Forelimb muscle (tissue), 1 donor: ENCODE measurements at regions not wholly inside any gene's neighbourhood (a gene's known extent, or its start where the extent isn't known, plus 50 kb on each side); places are given as distances from the start of the nearest gene placed in this dataset.

Source experiments
- DNase-seq: peaks from one replicate; pipeline ENCODE4 v3.0.0-alpha.2; 2013; ENCODE audit warnings: low read depth

- no peak for DNase-seq
Measured at GRCh38 chr2:38171208-38171855, 95.4 kb upstream of the CYP1B1 start.

- DNase-seq = no peak
Measured at GRCh38 chr2:38170733-38171132, 94.8 kb upstream of the CYP1B1 start.

- no peak for DNase-seq
Measured at GRCh38 chr2:38170067-38170466, 94.1 kb upstream of the CYP1B1 start.

- DNase-seq = no peak
Measured at GRCh38 chr2:38168710-38169480, 92.9 kb upstream of the CYP1B1 start.

GRCh38 chr2:38167968-38168350 is 92.0 kb upstream of the CYP1B1 start:
- DNase-seq = no peak

- no peak for DNase-seq
Measured at GRCh38 chr2:38165698-38166097, 89.7 kb upstream of the CYP1B1 start.

GRCh38 chr2:38164881-38165280 is 88.9 kb upstream of the CYP1B1 start:
- no peak for DNase-seq

GRCh38 chr2:38163579-38163978 is 87.6 kb upstream of the CYP1B1 start:
- DNase-seq = no peak

GRCh38 chr2:38163006-38163405 is 87.1 kb upstream of the CYP1B1 start:
- DNase-seq = no peak

- no peak for DNase-seq
Measured at GRCh38 chr2:38160516-38160915, 84.6 kb upstream of the CYP1B1 start.

- DNase-seq = no peak
Measured at GRCh38 chr2:38159597-38159996, 83.6 kb upstream of the CYP1B1 start.

GRCh38 chr2:38159191-38159590 is 83.2 kb upstream of the CYP1B1 start:
- no peak for DNase-seq

GRCh38 chr2:38158378-38159118 is 82.6 kb upstream of the CYP1B1 start:
- DNase-seq = no peak

GRCh38 chr2:38156436-38156835 is 80.5 kb upstream of the CYP1B1 start:
- no peak for DNase-seq

- DNase-seq = no peak
Measured at GRCh38 chr2:38155015-38155414, 79.1 kb upstream of the CYP1B1 start.

GRCh38 chr2:38154395-38154794 is 78.4 kb upstream of the CYP1B1 start:
- no peak for DNase-seq

GRCh38 chr2:38153476-38154135 is 77.7 kb upstream of the CYP1B1 start:
- no peak for DNase-seq

GRCh38 chr2:38152913-38153312 is 77.0 kb upstream of the CYP1B1 start:
- no peak for DNase-seq

- no peak for DNase-seq
Measured at GRCh38 chr2:38152035-38152434, 76.1 kb upstream of the CYP1B1 start.

- no peak for DNase-seq
Measured at GRCh38 chr2:38149531-38149930, 73.6 kb upstream of the CYP1B1 start.

- no peak for DNase-seq
Measured at GRCh38 chr2:38148501-38148900, 72.5 kb upstream of the CYP1B1 start.
